HTR-8/SVneo (cell line): ENCODE measurements at regions not wholly inside any gene's neighbourhood (a gene's known extent, or its start where the extent isn't known, plus 50 kb on each side); places are given as distances from the start of the nearest gene placed in this dataset.

ENCODE experiments used
- DNase-seq: peaks from one replicate; pipeline ENCODE4 v3.0.0; 2011; ENCODE audit warnings: low spot score, mixed read lengths; ENCODE audit not compliant: insufficient read length
- FAIRE-seq: peaks from 2 replicates; lab custom pipeline; 2011; peaks lifted over from hg19 to GRCh38; lab: Jason Lieb, UNC

GRCh38 chr4:35760807-35761206, 483.5 kb downstream of the ARAP2 start:
- FAIRE-seq (no peak), DNase-seq (no peak)

- DNase-seq (peak; percentile 20), FAIRE-seq (no peak)
Observed at GRCh38 chr4:35771571-35771970, 472.7 kb downstream of the ARAP2 start.

- DNase-seq (peak; percentile 33), FAIRE-seq (no peak)
Observed at GRCh38 chr4:35772291-35772690, 472.0 kb downstream of the ARAP2 start.

GRCh38 chr4:35789899-35790574, 454.3 kb downstream of the ARAP2 start:
- no peak for DNase-seq
- FAIRE-seq: no peak

GRCh38 chr4:35793045-35793722, 451.1 kb downstream of the ARAP2 start:
- DNase-seq (peak; percentile 11), FAIRE-seq (no peak)

- FAIRE-seq: no peak
- no peak for DNase-seq
Observed at GRCh38 chr4:35793766-35794165, 450.5 kb downstream of the ARAP2 start.

- DNase-seq: no peak
- FAIRE-seq: no peak
Observed at GRCh38 chr4:35800669-35801068, 443.6 kb downstream of the ARAP2 start.

GRCh38 chr4:35802644-35803043, 441.7 kb downstream of the ARAP2 start:
- no peak for DNase-seq
- no peak for FAIRE-seq

- DNase-seq (no peak), FAIRE-seq (no peak)
Observed at GRCh38 chr4:35818520-35818919, 425.8 kb downstream of the ARAP2 start.

- FAIRE-seq (no peak), DNase-seq (no peak)
Observed at GRCh38 chr4:35820003-35820402, 424.3 kb downstream of the ARAP2 start.

GRCh38 chr4:35824231-35824630, 420.1 kb downstream of the ARAP2 start:
- FAIRE-seq (no peak), DNase-seq (no peak)

GRCh38 chr4:35835893-35836292, 408.4 kb downstream of the ARAP2 start:
- DNase-seq (no peak), FAIRE-seq (no peak)

GRCh38 chr4:35836596-35836995, 407.7 kb downstream of the ARAP2 start:
- FAIRE-seq: no peak

GRCh38 chr4:35867057-35867456, 377.3 kb downstream of the ARAP2 start:
- no peak for FAIRE-seq
- no peak for DNase-seq

More at GRCh38 chr4:35836596-35836995, 407.7 kb downstream of the ARAP2 start:
- DNase-seq: no peak

- FAIRE-seq: no peak
- no peak for DNase-seq
Observed at GRCh38 chr4:35872273-35872672, 372.0 kb downstream of the ARAP2 start.

- FAIRE-seq (no peak), DNase-seq (no peak)
Observed at GRCh38 chr4:35879479-35879878, 364.8 kb downstream of the ARAP2 start.

- FAIRE-seq (no peak), DNase-seq (no peak)
Observed at GRCh38 chr4:35883108-35883507, 361.2 kb downstream of the ARAP2 start.

GRCh38 chr4:35884714-35885480, 359.4 kb downstream of the ARAP2 start:
- FAIRE-seq: no peak
- DNase-seq: no peak

- DNase-seq: no peak
- no peak for FAIRE-seq
Observed at GRCh38 chr4:35897808-35898207, 346.5 kb downstream of the ARAP2 start.

GRCh38 chr4:35900286-35901243, 343.7 kb downstream of the ARAP2 start:
- DNase-seq (no peak), FAIRE-seq (no peak)
